Tibial artery (tissue), 4 donors: ENCODE measurements at regions not wholly inside any gene's neighbourhood (a gene's known extent, or its start where the extent isn't known, plus 50 kb on each side); places are given as distances from the start of the nearest gene placed in this dataset.

Experiments used
- DNase-seq, 2 donors: peaks; one replicate each; pipeline ENCODE4 v3.0.0-alpha.2; 2019
- H3K27ac ChIP-seq, 2 donors: fragments of 200-600 bp; sonication (generic) in 1 of 2; 1 replicate in 1 of 2; 2 replicates in 1 of 2; pipeline ENCODE4 v1.5.1; 2018 to 2019; ENCODE audit warnings: mild to moderate bottlenecking in 1 of 2
- H3K27me3 ChIP-seq, 2 donors: fragments of 200-600 bp; sonication (generic) in 1 of 2; one replicate each; pipeline versions ENCODE4 v1.5.1 to v1.6.0; 2016 to 2019
- H3K36me3 ChIP-seq, 3 donors: fragments of 200-600 bp; sonication (generic) in 2 of 3; one replicate each; pipeline ENCODE4 v1.5.1; 2016 to 2019; ENCODE audit warnings: mild to moderate bottlenecking in 2 of 3
- H3K4me1 ChIP-seq, 4 donors: fragments of 200-600 bp; sonication (generic) in 2 of 4; 1 replicate in 3 of 4; 2 replicates in 1 of 4; pipeline ENCODE4 v1.5.1; 2016 to 2019
- H3K4me3 ChIP-seq, 2 donors: fragments of 200-600 bp; sonication (generic) in 1 of 2; 1 replicate in 1 of 2; 2 replicates in 1 of 2; pipeline ENCODE4 v1.5.1; 2018 to 2019; ENCODE audit warnings: mild to moderate bottlenecking in 2 of 2
- H3K9me3 ChIP-seq, 3 donors: fragments of 200-600 bp; sonication (generic) in 1 of 3; one replicate each; pipeline ENCODE4 v1.5.1; 2016 to 2019
- intact Hi-C: fragments of 100-400 bp; cut with DNase I; formaldehyde crosslinking; loops from one replicate; pipeline ENCODE4 v1.15.0; 2023; ENCODE audit warnings: low total_unique reads
- TF ChIP-seq, protein P1 (sequence below), 2 experiments: fragments of 200-600 bp in 1 of 2; fragments of 450-650 bp in 1 of 2; IDR thresholded peaks; one replicate each; pipeline ENCODE4 v1.5.1; 2017 to 2019; ENCODE audit warnings: antibody characterized with exemption in 2 of 2, mild to moderate bottlenecking in 1 of 2, moderate library complexity in 1 of 2

DNA sequence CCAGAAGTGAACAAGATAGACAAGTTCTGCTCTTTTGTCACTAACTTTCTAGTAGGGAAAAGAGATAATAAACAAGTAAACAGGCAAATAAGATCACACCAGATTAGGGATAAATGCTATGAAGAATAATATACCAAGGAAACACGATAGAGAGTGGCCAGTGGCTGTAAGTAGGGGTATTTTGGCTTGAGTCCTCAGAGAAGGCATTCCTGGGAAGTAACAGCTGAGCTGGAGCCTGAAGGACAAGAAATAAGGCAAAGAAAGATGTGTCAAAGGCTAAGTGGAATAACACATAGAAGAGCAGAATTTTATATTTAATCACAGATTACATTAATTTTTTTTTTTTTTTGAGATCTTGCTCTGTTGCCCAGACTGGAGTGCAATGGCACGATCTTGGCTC lies 366.2 kb downstream of the ZIC1 start:
- Histone ChIP-seq H3K27me3 (no peaks in the 10 kb centered on the region), H3K27ac (no peak overlapping the region), H3K9me3 (no peaks in the 10 kb centered on the region), H3K36me3 (no peaks in the 10 kb centered on the region), H3K4me3 (no peak overlapping the region), H3K4me1 (no peaks in the 10 kb centered on the region)
- no peak for DNase-seq
- TF ChIP-seq, protein P1, sequence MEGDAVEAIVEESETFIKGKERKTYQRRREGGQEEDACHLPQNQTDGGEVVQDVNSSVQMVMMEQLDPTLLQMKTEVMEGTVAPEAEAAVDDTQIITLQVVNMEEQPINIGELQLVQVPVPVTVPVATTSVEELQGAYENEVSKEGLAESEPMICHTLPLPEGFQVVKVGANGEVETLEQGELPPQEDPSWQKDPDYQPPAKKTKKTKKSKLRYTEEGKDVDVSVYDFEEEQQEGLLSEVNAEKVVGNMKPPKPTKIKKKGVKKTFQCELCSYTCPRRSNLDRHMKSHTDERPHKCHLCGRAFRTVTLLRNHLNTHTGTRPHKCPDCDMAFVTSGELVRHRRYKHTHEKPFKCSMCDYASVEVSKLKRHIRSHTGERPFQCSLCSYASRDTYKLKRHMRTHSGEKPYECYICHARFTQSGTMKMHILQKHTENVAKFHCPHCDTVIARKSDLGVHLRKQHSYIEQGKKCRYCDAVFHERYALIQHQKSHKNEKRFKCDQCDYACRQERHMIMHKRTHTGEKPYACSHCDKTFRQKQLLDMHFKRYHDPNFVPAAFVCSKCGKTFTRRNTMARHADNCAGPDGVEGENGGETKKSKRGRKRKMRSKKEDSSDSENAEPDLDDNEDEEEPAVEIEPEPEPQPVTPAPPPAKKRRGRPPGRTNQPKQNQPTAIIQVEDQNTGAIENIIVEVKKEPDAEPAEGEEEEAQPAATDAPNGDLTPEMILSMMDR (IDR thresholded peaks at IDR 0.05), result no peak
- intact Hi-C loops, result no loop called here

DNA sequence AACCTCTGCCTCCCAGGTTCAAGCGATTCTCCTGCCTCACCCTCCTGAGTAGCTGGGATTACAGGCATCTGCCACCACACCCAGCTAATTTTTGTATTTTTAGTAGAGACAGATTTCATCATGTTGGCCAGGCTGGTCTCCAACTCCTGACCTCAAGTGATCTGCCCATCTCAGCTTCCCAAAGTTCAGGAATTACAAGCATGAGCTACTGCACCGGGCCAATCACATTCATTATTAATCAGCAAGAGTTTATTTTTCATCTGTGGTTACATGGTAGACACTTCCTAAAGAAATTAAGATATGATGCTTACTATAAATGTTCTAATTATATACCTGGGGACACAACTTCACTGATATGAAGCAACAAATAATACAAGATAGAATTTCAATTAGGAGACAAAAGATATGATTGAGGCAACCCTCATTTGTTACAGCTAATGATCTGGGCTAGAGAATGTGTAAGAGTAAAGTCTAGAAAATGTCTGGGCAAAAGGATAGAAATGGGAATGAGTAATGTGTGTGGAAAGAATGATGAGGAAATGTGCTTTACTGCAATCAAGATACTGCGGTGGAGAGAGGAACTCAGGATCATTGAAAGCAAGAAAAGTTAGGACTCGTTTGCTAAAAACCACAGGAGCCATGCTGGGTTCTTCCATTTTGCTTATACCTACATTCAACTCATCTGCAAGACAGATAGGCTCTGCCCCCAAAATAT lies 366.8 kb downstream of the ZIC1 start:
- Histone ChIP-seq H3K9me3 (no peaks in the 10 kb centered on the region), H3K4me3 (no peak overlapping the region), H3K27ac (no peak overlapping the region), H3K36me3 (no peaks in the 10 kb centered on the region), H3K27me3 (no peaks in the 10 kb centered on the region), H3K4me1 (no peaks in the 10 kb centered on the region)
- TF ChIP-seq, protein P1 (IDR thresholded peaks at IDR 0.05), result no peak
- DNase-seq, result no peak
- intact Hi-C loops, result no loop called here

DNA sequence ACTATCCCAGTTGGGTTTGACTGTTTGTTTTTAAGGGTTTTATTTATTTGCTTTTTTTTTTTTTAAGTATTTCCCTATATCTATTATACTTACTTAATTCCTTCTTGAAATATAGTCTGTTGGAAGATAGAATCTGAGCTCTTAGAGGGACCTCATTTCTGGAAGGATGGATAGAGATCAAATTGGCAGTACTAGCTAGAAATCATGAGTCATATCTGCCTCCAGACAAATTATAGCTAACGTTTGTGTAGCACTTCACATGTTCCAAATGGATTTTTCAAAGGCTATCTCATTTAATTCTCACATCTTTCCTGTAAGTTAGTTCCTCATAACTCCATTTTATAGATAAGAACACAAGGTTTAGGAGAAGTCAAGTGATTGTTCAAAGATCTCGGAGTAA lies 384.7 kb downstream of the ZIC1 start:
- Histone ChIP-seq H3K4me3 (no peak overlapping the region), H3K27me3 (no peaks in the 10 kb centered on the region), H3K27ac (no peak overlapping the region), H3K9me3 (no peaks in the 10 kb centered on the region), H3K4me1 (no peaks in the 10 kb centered on the region), H3K36me3 (no peaks in the 10 kb centered on the region)
- intact Hi-C loops, result no loop called here
- no peak for DNase-seq
- TF ChIP-seq, protein P1 (IDR thresholded peaks at IDR 0.05), result no peak

DNA sequence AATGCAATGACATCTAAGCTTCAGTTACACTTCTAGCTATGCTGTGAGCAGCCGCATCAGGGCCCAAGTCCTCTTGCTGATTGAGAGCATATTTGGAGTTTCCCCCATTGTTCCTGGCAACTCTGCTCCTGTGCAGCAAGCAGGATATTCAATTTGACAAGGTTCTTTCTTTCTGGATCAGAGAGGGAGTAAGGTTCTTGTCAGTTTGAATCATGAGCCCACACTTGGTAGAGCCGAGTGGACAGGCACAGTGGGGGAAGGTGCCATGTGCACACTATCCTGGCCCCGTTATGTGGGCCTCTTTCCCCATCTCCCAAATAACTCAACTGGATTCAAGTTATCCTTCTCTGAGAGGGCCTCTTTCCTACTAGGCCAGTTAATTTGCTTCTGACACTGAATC lies 385.4 kb downstream of the ZIC1 start:
- H3K4me1 ChIP-seq, result no peaks in the 10 kb centered on the region
- H3K36me3 ChIP-seq, result no peaks in the 10 kb centered on the region
- H3K9me3 ChIP-seq, result no peaks in the 10 kb centered on the region
- no peak overlapping the region for H3K4me3 ChIP-seq
- TF ChIP-seq, protein P1 (IDR thresholded peaks at IDR 0.05), result no peak
- no peak for DNase-seq
- H3K27ac ChIP-seq, result no peak overlapping the region
- intact Hi-C loops, result no loop called here
- no peaks in the 10 kb centered on the region for H3K27me3 ChIP-seq

DNA sequence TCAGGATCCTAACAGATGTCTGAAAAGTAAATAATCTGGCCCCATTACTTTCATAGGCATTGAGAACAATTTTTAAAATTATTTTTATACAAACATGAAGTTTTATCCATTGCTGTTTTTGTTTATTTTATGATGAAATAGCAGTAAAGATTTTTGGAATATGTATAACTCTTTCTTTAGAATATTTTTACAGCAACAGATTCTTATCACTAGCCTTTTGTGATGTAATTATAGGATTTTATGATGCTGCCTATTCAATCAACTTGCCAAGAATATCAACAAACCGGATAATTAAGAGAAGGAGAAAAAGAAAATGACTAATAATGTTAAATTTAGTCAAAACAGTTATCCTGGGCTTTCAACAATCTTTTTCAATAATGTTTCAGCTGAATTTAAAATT lies 386.3 kb downstream of the ZIC1 start:
- Histone ChIP-seq H3K4me1 (no peaks in the 10 kb centered on the region), H3K9me3 (no peaks in the 10 kb centered on the region), H3K27ac (no peak overlapping the region), H3K27me3 (no peaks in the 10 kb centered on the region), H3K36me3 (no peaks in the 10 kb centered on the region), H3K4me3 (no peak overlapping the region)
- intact Hi-C loops, result no loop called here
- TF ChIP-seq, protein P1 (IDR thresholded peaks at IDR 0.05), result no peak
- no peak for DNase-seq

DNA sequence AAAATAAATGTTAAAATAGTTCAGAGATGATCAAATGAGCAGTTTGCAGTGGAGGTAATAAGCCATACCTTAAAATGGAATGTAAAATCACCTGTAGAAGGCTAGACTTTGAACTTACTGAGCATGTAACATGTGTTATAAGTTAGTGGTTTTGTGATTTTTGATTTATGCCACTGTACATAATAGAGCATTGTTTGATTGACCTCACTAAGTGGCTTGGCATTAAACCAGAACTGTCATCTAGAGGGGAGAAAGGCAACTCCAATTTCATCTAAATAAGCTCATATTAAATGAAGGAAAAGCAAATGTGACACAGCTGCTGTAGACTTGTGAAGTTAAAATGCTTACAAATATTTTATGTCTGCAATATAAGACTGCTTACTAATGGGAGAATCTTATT lies 387.9 kb downstream of the ZIC1 start:
- no peak overlapping the region for H3K4me3 ChIP-seq
- intact Hi-C loops, result no loop called here
- no peaks in the 10 kb centered on the region for H3K4me1 ChIP-seq
- no peak for DNase-seq
- TF ChIP-seq, protein P1 (IDR thresholded peaks at IDR 0.05), result no peak
- no peaks in the 10 kb centered on the region for H3K36me3 ChIP-seq
- H3K27me3 ChIP-seq, result no peaks in the 10 kb centered on the region
- no peaks in the 10 kb centered on the region for H3K9me3 ChIP-seq
- no peak overlapping the region for H3K27ac ChIP-seq
